HepG2 (cell line): ENCODE measurements at regions not wholly inside any gene's neighbourhood (a gene's known extent, or its start where the extent isn't known, plus 50 kb on each side); places are given as distances from the start of the nearest gene placed in this dataset.

Source experiments
- ATAC-seq: fragments of 200-7000 bp; cut with Tn5 transposase; 3 replicates; pipeline ENCODE4 v1.9.1; 2020; ENCODE audit warnings: mild to moderate bottlenecking, moderate library complexity
- BruUV-seq: library from RNA; stranded (reverse); fragments of 400-500 nt; replicated peaks from 2 replicates; lab custom pipeline; 2021; lab: Mats Ljungman, UMichigan
- CTCF ChIA-PET: fragments of 300-600 bp; formaldehyde crosslinking; extraction: SDS; loops from one replicate; lab custom pipeline; 2021; ENCODE audit warnings: low total read pairs, inconsistent platforms, low intra/inter-chr PET ratio; lab: Yijun Ruan, JAX
- POLR2A ChIA-PET: fragments of 350-600 bp; sonication (Branson Sonifier 250); formaldehyde crosslinking; loops from one replicate; lab custom pipeline; 2020; ENCODE audit warnings: antibody characterized with exemption, inconsistent platforms; lab: Yijun Ruan, JAX
- DNase-seq: peaks from one replicate; pipeline ENCODE4 v3.0.0-alpha.2; 2015; ENCODE audit warnings: low spot score
- FAIRE-seq: peaks from 3 replicates; lab custom pipeline; 2011; peaks lifted over from hg19 to GRCh38; lab: Jason Lieb, UNC
- H2AFZ ChIP-seq: one replicate; pipeline ENCODE4 v1.6.1; 2011; ENCODE audit warnings: low read length, inconsistent platforms
- H3K27ac ChIP-seq: fragments of 300-600 bp; 3 replicates; pipeline ENCODE4 v1.8.0; 2011; ENCODE audit warnings: mixed run types, mild to moderate bottlenecking, mixed read lengths, low read length, inconsistent platforms; ENCODE audit not compliant: insufficient read depth; ENCODE audit errors: extremely low read length
- H3K27me3 ChIP-seq, 2 experiments: fragments of 200-600 bp in 1 of 2; 2 replicates in 1 of 2; 3 replicates in 1 of 2; pipeline versions ENCODE4 v1.6.0 to v1.8.0; 2011; ENCODE audit warnings: low read length in 2 of 2, mild to moderate bottlenecking in 2 of 2, moderate library complexity in 2 of 2, inconsistent platforms in 1 of 2; ENCODE audit not compliant: insufficient read depth in 2 of 2, control insufficient read depth in 1 of 2
- H3K36me3 ChIP-seq, 2 experiments: fragments of 200-600 bp in 1 of 2; replicated peaks in 1 of 2; 2 replicates in 1 of 2; 3 replicates in 1 of 2; pipeline versions ENCODE4 v1.5.1 to v1.8.0; 2011; ENCODE audit warnings: low read length in 2 of 2, inconsistent platforms in 1 of 2; ENCODE audit not compliant: insufficient read depth in 2 of 2, control insufficient read depth in 1 of 2
- H3K4me1 ChIP-seq: 2 replicates; pipeline ENCODE4 v1.5.1; 2012; ENCODE audit warnings: low read length, inconsistent platforms; ENCODE audit not compliant: insufficient read depth
- H3K4me2 ChIP-seq: 2 replicates; pipeline ENCODE4 v1.6.0; 2011; ENCODE audit warnings: low read depth, low read length, inconsistent platforms
- H3K4me3 ChIP-seq, 3 experiments: fragments of 200-600 bp in 1 of 3; sonication (generic), shearing (Covaris generic) in 1 of 3; replicated peaks in 1 of 3; 2 replicates each; pipeline ENCODE4 v1.5.1; 2011 to 2016; ENCODE audit warnings: low read length in 3 of 3, inconsistent platforms in 2 of 3, low read depth in 2 of 3, mild to moderate bottlenecking in 2 of 3, control low read depth in 1 of 3, mixed read lengths in 1 of 3; ENCODE audit not compliant: insufficient read depth in 1 of 3
- H3K79me2 ChIP-seq: one replicate; pipeline ENCODE4 v1.6.1; 2011; ENCODE audit warnings: low read length, inconsistent platforms; ENCODE audit not compliant: insufficient read depth
- H3K9ac ChIP-seq: 2 replicates; pipeline ENCODE4 v1.6.0; 2011; ENCODE audit warnings: mild to moderate bottlenecking, low read depth, low read length, inconsistent platforms; ENCODE audit not compliant: insufficient read depth
- H3K9me3 ChIP-seq: 2 replicates; pipeline ENCODE4 v1.5.1; 2012; ENCODE audit warnings: mild to moderate bottlenecking, low read length
- H4K20me1 ChIP-seq: 2 replicates; pipeline ENCODE4 v1.6.0; 2011; ENCODE audit warnings: inconsistent platforms, mild to moderate bottlenecking, low read length, moderate library complexity; ENCODE audit not compliant: insufficient read depth
- BCL6 ChIP-seq: IDR thresholded peaks from 2 replicates; pipeline ENCODE4 v1.6.1; 2016; ENCODE audit warnings: missing genetic modification reagents, missing compliant biosample characterization
- CHD2 ChIP-seq: IDR thresholded peaks from 2 replicates; pipeline ENCODE4 v1.6.1; 2011; ENCODE audit warnings: low read depth, low read length, improper control_type of control experiment
- ETS1 ChIP-seq: sonication (generic); formaldehyde crosslinking; IDR thresholded peaks from 2 replicates; pipeline ENCODE4 v1.4.0; 2020; ENCODE audit warnings: missing genetic modification reagents
- HNRNPK ChIP-seq: fragments of 200-400 bp; formaldehyde crosslinking; IDR thresholded peaks from 2 replicates; pipeline ENCODE4 v1.6.1; 2018; ENCODE audit warnings: low read length, low read depth, moderate library complexity, mild to moderate bottlenecking; ENCODE audit not compliant: poor library complexity, severe bottlenecking
- ISL2 ChIP-seq: sonication (generic); formaldehyde crosslinking; IDR thresholded peaks from 2 replicates; pipeline ENCODE4 v1.5.0; 2020; ENCODE audit warnings: missing genetic modification reagents
- RXRA ChIP-seq: sonication (generic); formaldehyde crosslinking; IDR thresholded peaks from 2 replicates; pipeline ENCODE4 v1.5.1; 2020; ENCODE audit warnings: missing genetic modification reagents
- SP140L ChIP-seq: sonication (generic); formaldehyde crosslinking; IDR thresholded peaks from 2 replicates; pipeline ENCODE4 v1.4.0; 2020; ENCODE audit warnings: missing genetic modification reagents, borderline replicate concordance
- TEF ChIP-seq: sonication (generic); formaldehyde crosslinking; IDR thresholded peaks from 2 replicates; pipeline ENCODE4 v1.5.0; 2020; ENCODE audit warnings: missing genetic modification reagents
- ZNF12 ChIP-seq: sonication (generic); formaldehyde crosslinking; IDR thresholded peaks from 2 replicates; pipeline ENCODE4 v1.5.0; 2020; ENCODE audit warnings: missing genetic modification reagents
- ZNF367 ChIP-seq: sonication (generic); formaldehyde crosslinking; IDR thresholded peaks from 2 replicates; pipeline ENCODE4 v1.4.0; 2020; ENCODE audit warnings: missing genetic modification reagents, borderline replicate concordance
- ZNF501 ChIP-seq: sonication (generic); formaldehyde crosslinking; IDR thresholded peaks from 2 replicates; pipeline ENCODE4 v1.5.1; 2020; ENCODE audit warnings: mild to moderate bottlenecking, moderate library complexity, missing genetic modification reagents
- ZNF615 ChIP-seq: sonication (generic); formaldehyde crosslinking; IDR thresholded peaks from 2 replicates; pipeline ENCODE4 v1.5.0; 2020; ENCODE audit warnings: mild to moderate bottlenecking, missing genetic modification reagents, borderline replicate concordance
- WGBS: methylation state at CpG from one replicate; pipeline ENCODE4 v1.1.6; 2017; ENCODE audit warnings: low lambda C conversion rate; 5-methylcytosine and 5-hydroxymethylcytosine counted together
- in situ Hi-C: cut with HindIII; loops from 2 replicates; pipeline ENCODE4 v1.10.0; 2017; ENCODE audit warnings: low pct_unique_long_range_greater_than_20kb; ENCODE audit not compliant: extremely low pct_ligation_motif_present
- intact Hi-C: fragments of 100-400 bp; cut with micrococcal nuclease; formaldehyde crosslinking; loops from one replicate; pipeline ENCODE4 v1.10.0; 2022; ENCODE audit not compliant: unreplicated experiment

DNA sequence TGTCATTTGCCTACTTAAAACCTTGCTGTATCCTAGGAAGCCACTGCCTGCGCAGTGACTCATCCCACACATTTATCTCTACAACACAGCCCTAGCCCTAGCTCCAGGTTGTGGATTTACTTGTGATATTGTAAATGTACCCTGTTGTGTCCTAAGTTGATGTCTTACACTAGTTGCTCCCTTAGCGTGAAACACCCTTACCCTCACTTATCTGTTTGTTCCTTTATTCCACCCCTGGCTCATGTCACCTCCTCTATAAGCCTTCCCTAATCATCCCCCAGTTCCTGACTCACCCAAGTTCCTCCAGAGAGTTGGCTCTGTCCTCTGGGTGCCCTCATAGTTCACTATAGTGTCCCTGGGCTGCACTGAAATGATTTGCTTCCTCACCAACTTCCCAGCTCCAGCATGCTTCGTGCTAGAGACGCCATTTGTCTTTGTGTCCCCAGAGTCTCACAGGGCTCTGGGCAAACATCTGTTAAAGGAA lies 431.8 kb upstream of the FAT3 start:
- ATAC-seq = no peak
- Histone ChIP-seq H3K36me3 (no peaks in the 10 kb centered on the region), H3K4me3 (no peak overlapping the region), H3K27me3 (no peaks in the 10 kb centered on the region), H2AFZ (no peak overlapping the region), H3K9ac (no peak overlapping the region), H3K9me3 (peaks cover 14% of the 10 kb centered on the region; the same call in 1 of the 2 replicates), H3K27ac (no peak overlapping the region), H4K20me1 (no peaks in the 10 kb centered on the region), H3K4me2 (no peak overlapping the region), H3K79me2 (no peaks in the 10 kb centered on the region), H3K4me1 (no peaks in the 10 kb centered on the region)
- no TSS peak for BruUV-seq
- ChIA-PET CTCF (no interaction called here), POLR2A (no interaction called here)
- no peak for FAIRE-seq
- DNase-seq = no peak
- in situ Hi-C loops (no loop called here), intact Hi-C loops (no loop called here)
- no peak for TF ChIP-seq ISL2 (CRISPR knock-in tag)
- no peak for TF ChIP-seq HNRNPK
- TF ChIP-seq TEF (CRISPR knock-in tag) = no peak
- TF ChIP-seq ETS1 (CRISPR knock-in tag) = no peak
- no peak for TF ChIP-seq SP140L (CRISPR knock-in tag)
- no peak for TF ChIP-seq BCL6 (CRISPR knock-in tag)
- TF ChIP-seq ZNF367 = no peak
- TF ChIP-seq CHD2 = no peak
- no peak for TF ChIP-seq ZNF12
- no peak for TF ChIP-seq ZNF501
- TF ChIP-seq RXRA (CRISPR knock-in tag) = no peak
- TF ChIP-seq ZNF615 = no peak
- WGBS = 2% methylated on average over 4 of the region's 4 CpGs
